ENCODE measurements at regions not wholly inside any gene's neighbourhood (a gene's known extent, or its start where the extent isn't known, plus 50 kb on each side); places are given as distances from the start of the nearest gene placed in this dataset.

GRCh38 chr12:111091051-111091450 is 170.7 kb upstream of the MYL2 start:
- Mint-ChIP-seq H3K4me1 (ENCODE audit: low read depth) (peaks cover 17% of the 10 kb centered on the region), H3K9me3 (no peaks in the 10 kb centered on the region), H3K27ac (no peak overlapping the region), H3K36me3 (ENCODE audit: low read depth) (no peaks in the 10 kb centered on the region), H3K4me3 (no peak overlapping the region), H3K27me3 (ENCODE audit: low read depth) (no peaks in the 10 kb centered on the region)
- CTCF ChIA-PET, result no interaction called here
- DNase-seq, result no peak
- intact Hi-C loops (cut with micrococcal nuclease), result no loop called here

- no peaks in the 10 kb centered on the region for H3K9me3 Mint-ChIP-seq
- no peak overlapping the region for H3K27ac Mint-ChIP-seq
- H3K4me1 Mint-ChIP-seq (ENCODE audit: low read depth), result peaks cover 17% of the 10 kb centered on the region
- CTCF ChIA-PET, result no interaction called here
- no peaks in the 10 kb centered on the region for H3K27me3 Mint-ChIP-seq (ENCODE audit: low read depth)
- DNase-seq, result no peak
- no peak overlapping the region for H3K4me3 Mint-ChIP-seq
- no peaks in the 10 kb centered on the region for H3K36me3 Mint-ChIP-seq (ENCODE audit: low read depth)
- intact Hi-C loops (cut with micrococcal nuclease), result no loop called here
Observed at GRCh38 chr12:111089616-111090015, 169.2 kb upstream of the MYL2 start.

- Mint-ChIP-seq H3K27me3 (ENCODE audit: low read depth) (no peaks in the 10 kb centered on the region), H3K27ac (no peak overlapping the region), H3K9me3 (no peaks in the 10 kb centered on the region), H3K4me1 (ENCODE audit: low read depth) (peaks cover 9% of the 10 kb centered on the region), H3K36me3 (ENCODE audit: low read depth) (no peaks in the 10 kb centered on the region), H3K4me3 (no peak overlapping the region)
- intact Hi-C loops (cut with micrococcal nuclease), result no loop called here
- CTCF ChIA-PET, result no interaction called here
- DNase-seq, result no peak
Observed at GRCh38 chr12:111088409-111088808, 168.0 kb upstream of the MYL2 start.

- Mint-ChIP-seq H3K27ac (no peak overlapping the region), H3K36me3 (ENCODE audit: low read depth) (no peaks in the 10 kb centered on the region), H3K27me3 (ENCODE audit: low read depth) (no peaks in the 10 kb centered on the region), H3K9me3 (no peaks in the 10 kb centered on the region), H3K4me3 (no peak overlapping the region), H3K4me1 (ENCODE audit: low read depth) (peaks cover 3% of the 10 kb centered on the region)
- CTCF ChIA-PET, result interaction anchor here (0.7 kb wide), 1 partner anchor 236 kb away, joined by 3 read pairs; no protein-coding TSS in a partner anchor
- DNase-seq, result no peak
- intact Hi-C loops (cut with micrococcal nuclease), result no loop called here
Observed at GRCh38 chr12:111086947-111087700, 166.7 kb upstream of the MYL2 start.

GRCh38 chr12:111085096-111085495 is 164.7 kb upstream of the MYL2 start:
- H3K4me3 Mint-ChIP-seq, result no peak overlapping the region
- no peaks in the 10 kb centered on the region for H3K9me3 Mint-ChIP-seq
- CTCF ChIA-PET, result no interaction called here
- no peaks in the 10 kb centered on the region for H3K36me3 Mint-ChIP-seq (ENCODE audit: low read depth)
- no peaks in the 10 kb centered on the region for H3K27me3 Mint-ChIP-seq (ENCODE audit: low read depth)
- H3K4me1 Mint-ChIP-seq (ENCODE audit: low read depth), result no peaks in the 10 kb centered on the region
- no peak overlapping the region for H3K27ac Mint-ChIP-seq
- intact Hi-C loops (cut with micrococcal nuclease), result no loop called here
- DNase-seq, result no peak

- CTCF ChIA-PET, result no interaction called here
- Mint-ChIP-seq H3K4me1 (ENCODE audit: low read depth) (no peaks in the 10 kb centered on the region), H3K36me3 (ENCODE audit: low read depth) (no peaks in the 10 kb centered on the region), H3K9me3 (no peaks in the 10 kb centered on the region), H3K27ac (no peak overlapping the region), H3K27me3 (ENCODE audit: low read depth) (no peaks in the 10 kb centered on the region), H3K4me3 (no peak overlapping the region)
- DNase-seq, result no peak
- intact Hi-C loops (cut with micrococcal nuclease), result no loop called here
Observed at GRCh38 chr12:111084605-111085004, 164.2 kb upstream of the MYL2 start.

GRCh38 chr12:111084158-111084557 is 163.8 kb upstream of the MYL2 start:
- intact Hi-C loops (cut with micrococcal nuclease), result no loop called here
- Mint-ChIP-seq H3K4me3 (no peak overlapping the region), H3K27ac (no peak overlapping the region)

GRCh38 chr12:111081600-111081999 is 161.2 kb upstream of the MYL2 start:
- Mint-ChIP-seq H3K36me3 (ENCODE audit: low read depth) (no peaks in the 10 kb centered on the region), H3K4me3 (no peak overlapping the region), H3K27me3 (ENCODE audit: low read depth) (no peaks in the 10 kb centered on the region), H3K27ac (no peak overlapping the region), H3K9me3 (no peaks in the 10 kb centered on the region), H3K4me1 (ENCODE audit: low read depth) (no peaks in the 10 kb centered on the region)
- no peak for DNase-seq
- CTCF ChIA-PET, result no interaction called here
- intact Hi-C loops (cut with micrococcal nuclease), result no loop called here

More at GRCh38 chr12:111084158-111084557, 163.8 kb upstream of the MYL2 start:
- CTCF ChIA-PET, result no interaction called here
- no peaks in the 10 kb centered on the region for H3K27me3 Mint-ChIP-seq (ENCODE audit: low read depth)
- no peaks in the 10 kb centered on the region for H3K4me1 Mint-ChIP-seq (ENCODE audit: low read depth)
- H3K36me3 Mint-ChIP-seq (ENCODE audit: low read depth), result no peaks in the 10 kb centered on the region
- no peaks in the 10 kb centered on the region for H3K9me3 Mint-ChIP-seq
- DNase-seq, result no peak

GRCh38 chr12:111078731-111079130 is 158.4 kb upstream of the MYL2 start:
- H3K4me1 Mint-ChIP-seq (ENCODE audit: low read depth), result peaks cover 10% of the 10 kb centered on the region
- H3K36me3 Mint-ChIP-seq (ENCODE audit: low read depth), result no peaks in the 10 kb centered on the region
- H3K27me3 Mint-ChIP-seq (ENCODE audit: low read depth), result no peaks in the 10 kb centered on the region
- no peak overlapping the region for H3K4me3 Mint-ChIP-seq
- no peaks in the 10 kb centered on the region for H3K9me3 Mint-ChIP-seq
- intact Hi-C loops (cut with micrococcal nuclease), result no loop called here
- DNase-seq, result no peak
- CTCF ChIA-PET, result no interaction called here
- H3K27ac Mint-ChIP-seq, result no peak overlapping the region

- H3K36me3 Mint-ChIP-seq (ENCODE audit: low read depth), result no peaks in the 10 kb centered on the region
- H3K4me3 Mint-ChIP-seq, result no peak overlapping the region
- intact Hi-C loops (cut with micrococcal nuclease), result no loop called here
- no peaks in the 10 kb centered on the region for H3K9me3 Mint-ChIP-seq
- H3K27ac Mint-ChIP-seq, result no peak overlapping the region
- no peak for DNase-seq
- peaks cover 10% of the 10 kb centered on the region for H3K4me1 Mint-ChIP-seq (ENCODE audit: low read depth)
- CTCF ChIA-PET, result interaction anchor here (1.1 kb wide), 1 partner anchor 53 kb away, joined by 3 read pairs; no protein-coding TSS in a partner anchor
- H3K27me3 Mint-ChIP-seq (ENCODE audit: low read depth), result no peaks in the 10 kb centered on the region
Observed at GRCh38 chr12:111076611-111077451, 156.5 kb upstream of the MYL2 start.

GRCh38 chr12:111076199-111076598 is 155.8 kb upstream of the MYL2 start:
- Mint-ChIP-seq H3K27ac (no peak overlapping the region), H3K9me3 (no peaks in the 10 kb centered on the region), H3K27me3 (ENCODE audit: low read depth) (no peaks in the 10 kb centered on the region), H3K4me1 (ENCODE audit: low read depth) (peaks cover 10% of the 10 kb centered on the region), H3K4me3 (no peak overlapping the region), H3K36me3 (ENCODE audit: low read depth) (no peaks in the 10 kb centered on the region)
- no peak for DNase-seq
- CTCF ChIA-PET, result interaction anchor here (1.1 kb wide), 1 partner anchor 53 kb away, joined by 3 read pairs; no protein-coding TSS in a partner anchor
- intact Hi-C loops (cut with micrococcal nuclease), result no loop called here

GRCh38 chr12:111074965-111075364 is 154.6 kb upstream of the MYL2 start:
- CTCF ChIA-PET, result no interaction called here
- no peaks in the 10 kb centered on the region for H3K36me3 Mint-ChIP-seq (ENCODE audit: low read depth)
- intact Hi-C loops (cut with micrococcal nuclease), result no loop called here

GRCh38 chr12:111074559-111074958 is 154.2 kb upstream of the MYL2 start:
- Mint-ChIP-seq H3K4me1 (ENCODE audit: low read depth) (peaks cover 10% of the 10 kb centered on the region), H3K27ac (no peak overlapping the region), H3K4me3 (no peak overlapping the region), H3K36me3 (ENCODE audit: low read depth) (no peaks in the 10 kb centered on the region), H3K9me3 (no peaks in the 10 kb centered on the region), H3K27me3 (ENCODE audit: low read depth) (no peaks in the 10 kb centered on the region)
- CTCF ChIA-PET, result no interaction called here
- DNase-seq, result peak; percentile 28
- intact Hi-C loops (cut with micrococcal nuclease), result no loop called here

More at GRCh38 chr12:111074965-111075364, 154.6 kb upstream of the MYL2 start:
- H3K27ac Mint-ChIP-seq, result no peak overlapping the region
- no peak for DNase-seq
- H3K9me3 Mint-ChIP-seq, result no peaks in the 10 kb centered on the region
- peaks cover 10% of the 10 kb centered on the region for H3K4me1 Mint-ChIP-seq (ENCODE audit: low read depth)
- no peaks in the 10 kb centered on the region for H3K27me3 Mint-ChIP-seq (ENCODE audit: low read depth)
- H3K4me3 Mint-ChIP-seq, result no peak overlapping the region

Measured in activated naive CD4-positive, alpha-beta T cell treated with anti-CD3 and anti-CD28 coated beads for 36 hours (primary cell).